ENCODE measurements at regions not wholly inside any gene's neighbourhood (a gene's known extent, or its start where the extent isn't known, plus 50 kb on each side); places are given as distances from the start of the nearest gene placed in this dataset.

- no peak overlapping the region for H3K27ac ChIP-seq
- DNase-seq (ENCODE audit: low spot score in 2 of 2) = no peak
- no peaks in the 10 kb centered on the region for H3K4me1 ChIP-seq
- no peak overlapping the region for H3K4me3 ChIP-seq
- TF ChIP-seq, protein P1, sequence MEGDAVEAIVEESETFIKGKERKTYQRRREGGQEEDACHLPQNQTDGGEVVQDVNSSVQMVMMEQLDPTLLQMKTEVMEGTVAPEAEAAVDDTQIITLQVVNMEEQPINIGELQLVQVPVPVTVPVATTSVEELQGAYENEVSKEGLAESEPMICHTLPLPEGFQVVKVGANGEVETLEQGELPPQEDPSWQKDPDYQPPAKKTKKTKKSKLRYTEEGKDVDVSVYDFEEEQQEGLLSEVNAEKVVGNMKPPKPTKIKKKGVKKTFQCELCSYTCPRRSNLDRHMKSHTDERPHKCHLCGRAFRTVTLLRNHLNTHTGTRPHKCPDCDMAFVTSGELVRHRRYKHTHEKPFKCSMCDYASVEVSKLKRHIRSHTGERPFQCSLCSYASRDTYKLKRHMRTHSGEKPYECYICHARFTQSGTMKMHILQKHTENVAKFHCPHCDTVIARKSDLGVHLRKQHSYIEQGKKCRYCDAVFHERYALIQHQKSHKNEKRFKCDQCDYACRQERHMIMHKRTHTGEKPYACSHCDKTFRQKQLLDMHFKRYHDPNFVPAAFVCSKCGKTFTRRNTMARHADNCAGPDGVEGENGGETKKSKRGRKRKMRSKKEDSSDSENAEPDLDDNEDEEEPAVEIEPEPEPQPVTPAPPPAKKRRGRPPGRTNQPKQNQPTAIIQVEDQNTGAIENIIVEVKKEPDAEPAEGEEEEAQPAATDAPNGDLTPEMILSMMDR (IDR thresholded peaks at IDR 0.05) = no peak
- no peaks in the 10 kb centered on the region for H3K36me3 ChIP-seq
- intact Hi-C loops (cut with DNase I) = no loop called here
- H3K9me3 ChIP-seq = no peaks in the 10 kb centered on the region
- H3K27me3 ChIP-seq = no peaks in the 10 kb centered on the region
These were observed 198.8 kb upstream of the KIRREL3 start for GRCh38 chr11:127199306-127199801.

DNA sequence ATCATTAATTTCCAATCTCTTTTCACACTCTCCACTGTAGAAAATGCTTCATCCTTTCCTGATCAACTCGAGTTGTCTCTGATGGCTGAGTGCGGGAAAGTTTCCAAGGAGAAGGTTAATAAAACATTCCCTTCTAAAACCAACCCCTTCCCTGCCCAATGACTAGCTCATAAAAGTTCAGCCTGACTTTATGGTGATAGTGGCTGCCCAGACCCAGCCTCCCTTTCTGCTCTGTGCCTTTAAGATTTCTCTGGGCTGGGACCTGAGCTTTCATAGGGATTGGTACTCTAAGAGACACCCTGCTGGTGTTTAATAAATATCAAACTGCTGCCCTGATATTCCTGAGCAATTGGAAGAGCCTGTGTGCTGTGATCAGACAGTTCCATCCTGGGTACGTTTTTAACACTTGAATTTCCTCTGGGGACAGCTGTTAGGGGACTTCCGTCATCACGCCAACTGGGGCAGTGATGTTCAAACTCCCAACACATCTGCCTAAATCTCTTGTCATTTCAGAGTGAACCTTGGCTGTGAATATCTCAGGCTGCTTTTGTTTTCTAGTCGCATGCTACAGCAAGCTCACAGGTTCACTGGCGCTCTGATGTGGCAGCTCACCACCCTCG lies 195.0 kb upstream of the KIRREL3 start:
- H3K27ac ChIP-seq = no peak overlapping the region
- no peaks in the 10 kb centered on the region for H3K27me3 ChIP-seq
- no peak overlapping the region for H3K4me3 ChIP-seq
- TF ChIP-seq, protein P1 (IDR thresholded peaks at IDR 0.05) = no peak
- no peak for DNase-seq (ENCODE audit: low spot score in 2 of 2)
- H3K36me3 ChIP-seq = no peaks in the 10 kb centered on the region
- intact Hi-C loops (cut with DNase I) = no loop called here
- H3K9me3 ChIP-seq = no peaks in the 10 kb centered on the region
- H3K4me1 ChIP-seq = no peaks in the 10 kb centered on the region

GRCh38 chr11:127194521-127194920 lies 194.0 kb upstream of the KIRREL3 start:
- intact Hi-C loops (cut with DNase I) = no loop called here
- H3K4me1 ChIP-seq = no peaks in the 10 kb centered on the region
- TF ChIP-seq, protein P1 (IDR thresholded peaks at IDR 0.05) = no peak
- H3K4me3 ChIP-seq = no peak overlapping the region
- H3K9me3 ChIP-seq = no peaks in the 10 kb centered on the region
- no peak for DNase-seq (ENCODE audit: low spot score in 2 of 2)
- no peaks in the 10 kb centered on the region for H3K27me3 ChIP-seq
- no peak overlapping the region for H3K27ac ChIP-seq
- no peaks in the 10 kb centered on the region for H3K36me3 ChIP-seq

DNA sequence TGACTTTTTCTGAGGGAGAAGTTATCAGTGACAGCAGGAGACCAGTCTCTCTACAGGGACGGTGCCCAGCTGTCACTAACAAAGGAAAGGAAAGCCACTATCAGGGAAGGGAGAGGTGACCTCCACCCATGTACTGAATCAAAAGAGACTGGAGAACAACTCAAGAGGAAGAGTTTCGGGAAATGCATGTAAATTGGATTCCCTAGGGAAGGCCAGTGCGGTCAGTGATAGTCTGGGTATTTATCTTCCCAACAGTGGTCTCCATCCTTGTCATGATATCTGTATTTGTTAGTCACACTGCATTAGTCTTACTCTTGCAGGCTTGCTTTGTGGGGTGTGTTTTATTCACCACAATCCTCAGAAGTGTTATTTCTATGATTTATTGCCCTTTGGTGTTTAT lies 193.4 kb upstream of the KIRREL3 start:
- TF ChIP-seq, protein P1 (IDR thresholded peaks at IDR 0.05) = no peak
- Histone ChIP-seq H3K27me3 (no peaks in the 10 kb centered on the region), H3K4me3 (no peak overlapping the region), H3K4me1 (no peaks in the 10 kb centered on the region), H3K27ac (no peak overlapping the region), H3K36me3 (no peaks in the 10 kb centered on the region), H3K9me3 (no peaks in the 10 kb centered on the region)
- intact Hi-C loops (cut with DNase I) = no loop called here
- DNase-seq (ENCODE audit: low spot score in 2 of 2) = no peak

DNA sequence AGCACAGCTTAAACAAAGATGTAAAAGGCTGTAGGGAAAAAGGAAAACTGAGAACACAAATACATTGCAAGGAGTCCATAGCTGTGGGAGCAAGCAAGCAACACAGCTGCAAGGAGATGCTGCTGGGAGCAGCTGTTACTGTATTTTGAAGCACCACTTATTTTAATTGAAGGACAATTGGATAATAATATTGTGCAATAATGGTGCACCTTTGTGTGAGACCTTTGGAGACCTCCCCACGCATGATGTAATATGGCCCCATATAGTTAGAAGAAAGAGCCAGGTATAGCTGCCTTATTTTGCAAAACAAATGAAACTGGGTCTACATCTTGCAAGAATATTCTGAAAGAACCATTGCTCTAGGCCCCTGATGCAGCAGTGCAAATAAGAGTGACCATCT lies 191.1 kb upstream of the KIRREL3 start:
- H3K4me3 ChIP-seq = no peak overlapping the region
- H3K27me3 ChIP-seq = no peaks in the 10 kb centered on the region
- TF ChIP-seq, protein P1 (IDR thresholded peaks at IDR 0.05) = no peak
- no peaks in the 10 kb centered on the region for H3K9me3 ChIP-seq
- DNase-seq (ENCODE audit: low spot score in 2 of 2) = no peak
- H3K36me3 ChIP-seq = no peaks in the 10 kb centered on the region
- intact Hi-C loops (cut with DNase I) = no loop called here
- H3K4me1 ChIP-seq = no peaks in the 10 kb centered on the region
- H3K27ac ChIP-seq = no peak overlapping the region

- intact Hi-C loops (cut with DNase I) = no loop called here
These were observed 190.7 kb upstream of the KIRREL3 start for GRCh38 chr11:127191261-127191660.

More at GRCh38 chr11:127191261-127191660, 190.7 kb upstream of the KIRREL3 start:
- H3K4me3 ChIP-seq = no peak overlapping the region
- H3K9me3 ChIP-seq = no peaks in the 10 kb centered on the region
- H3K27ac ChIP-seq = no peak overlapping the region
- H3K27me3 ChIP-seq = no peaks in the 10 kb centered on the region
- no peaks in the 10 kb centered on the region for H3K36me3 ChIP-seq
- TF ChIP-seq, protein P1 (IDR thresholded peaks at IDR 0.05) = no peak
- DNase-seq (ENCODE audit: low spot score in 2 of 2) = no peak
- no peaks in the 10 kb centered on the region for H3K4me1 ChIP-seq
